ENCODE measurements at regions not wholly inside any gene's neighbourhood (a gene's known extent, or its start where the extent isn't known, plus 50 kb on each side); places are given as distances from the start of the nearest gene placed in this dataset.

DNA sequence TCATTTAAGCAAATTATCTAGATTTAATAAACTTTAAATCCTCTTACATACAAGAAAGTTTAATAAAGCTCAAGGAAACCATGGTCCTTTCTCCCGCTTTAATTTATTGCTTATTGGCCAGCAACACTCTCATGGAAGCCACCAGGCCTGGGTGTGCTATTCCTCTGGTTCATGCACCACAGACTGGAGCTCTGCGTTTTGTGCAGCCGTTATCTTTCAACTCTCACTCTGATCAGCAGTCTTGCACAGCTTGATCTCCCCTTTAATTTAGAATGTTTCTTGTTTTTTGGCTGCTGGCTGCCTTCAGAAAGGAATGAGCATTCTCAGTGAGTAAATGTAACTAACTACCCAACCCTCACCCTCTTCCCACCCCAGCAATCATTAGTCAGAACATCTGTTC is 318.7 kb downstream of the MEIS1 start:
- H3K27ac Mint-ChIP-seq, result no peak overlapping the region
- Histone ChIP-seq H3K9me3 (ENCODE audit: control insufficient read depth, insufficient read depth, low read length) (no peaks in the 10 kb centered on the region), H3K27me3 (ENCODE audit: control insufficient read depth, insufficient read depth, low read length) (no peaks in the 10 kb centered on the region), H3K4me3 (ENCODE audit: low read length) (no peak overlapping the region), H3K27ac (ENCODE audit: low read length) (no peak overlapping the region), H3K36me3 (ENCODE audit: control insufficient read depth, insufficient read depth, low read length) (no peaks in the 10 kb centered on the region), H3K4me1 (ENCODE audit: control insufficient read depth, insufficient read depth, low read length) (no peaks in the 10 kb centered on the region)
- no peak overlapping the region for H3K4me3 Mint-ChIP-seq
- WGBS (ENCODE audit: insufficient coverage), result 86% methylated on average over 3 of the region's 3 CpGs
- no peak for DNase-seq
- H3K36me3 Mint-ChIP-seq, result no peaks in the 10 kb centered on the region
- no peak for ATAC-seq
- TF ChIP-seq, protein P1, sequence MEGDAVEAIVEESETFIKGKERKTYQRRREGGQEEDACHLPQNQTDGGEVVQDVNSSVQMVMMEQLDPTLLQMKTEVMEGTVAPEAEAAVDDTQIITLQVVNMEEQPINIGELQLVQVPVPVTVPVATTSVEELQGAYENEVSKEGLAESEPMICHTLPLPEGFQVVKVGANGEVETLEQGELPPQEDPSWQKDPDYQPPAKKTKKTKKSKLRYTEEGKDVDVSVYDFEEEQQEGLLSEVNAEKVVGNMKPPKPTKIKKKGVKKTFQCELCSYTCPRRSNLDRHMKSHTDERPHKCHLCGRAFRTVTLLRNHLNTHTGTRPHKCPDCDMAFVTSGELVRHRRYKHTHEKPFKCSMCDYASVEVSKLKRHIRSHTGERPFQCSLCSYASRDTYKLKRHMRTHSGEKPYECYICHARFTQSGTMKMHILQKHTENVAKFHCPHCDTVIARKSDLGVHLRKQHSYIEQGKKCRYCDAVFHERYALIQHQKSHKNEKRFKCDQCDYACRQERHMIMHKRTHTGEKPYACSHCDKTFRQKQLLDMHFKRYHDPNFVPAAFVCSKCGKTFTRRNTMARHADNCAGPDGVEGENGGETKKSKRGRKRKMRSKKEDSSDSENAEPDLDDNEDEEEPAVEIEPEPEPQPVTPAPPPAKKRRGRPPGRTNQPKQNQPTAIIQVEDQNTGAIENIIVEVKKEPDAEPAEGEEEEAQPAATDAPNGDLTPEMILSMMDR (IDR thresholded peaks at IDR 0.05), result no peak
- H3K27me3 Mint-ChIP-seq (ENCODE audit: low read depth in 2 of 2), result no peaks in the 10 kb centered on the region
- intact Hi-C loops (cut with micrococcal nuclease), result no loop called here
- peaks cover 0 to 2% of the 10 kb centered on the region in 2 donors for H3K9me3 Mint-ChIP-seq
- H3K4me1 Mint-ChIP-seq, result peaks cover 10% of the 10 kb centered on the region in 2 donors

DNA sequence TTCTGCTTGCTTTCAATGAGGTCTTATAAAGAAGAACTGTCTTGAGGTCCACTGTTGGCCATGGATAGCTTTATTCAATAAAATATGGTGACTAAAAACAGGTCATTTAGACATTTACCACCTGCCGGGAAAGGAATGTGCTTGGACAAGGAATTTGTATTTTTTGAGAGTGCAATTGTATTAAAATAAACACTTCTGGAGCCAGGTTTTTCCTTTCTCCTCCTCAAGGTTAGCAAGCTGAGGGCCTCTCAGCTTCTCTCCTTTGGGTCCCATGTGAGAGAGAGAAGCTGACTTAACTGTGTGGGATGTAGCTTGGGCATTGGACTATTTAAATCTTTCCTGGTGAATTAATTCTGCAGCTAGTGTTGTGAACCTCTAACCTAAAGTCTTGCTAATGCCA is 321.0 kb downstream of the MEIS1 start:
- intact Hi-C loops (cut with micrococcal nuclease), result no loop called here
- Histone ChIP-seq H3K4me1 (ENCODE audit: control insufficient read depth, insufficient read depth, low read length) (no peaks in the 10 kb centered on the region), H3K27ac (ENCODE audit: low read length) (no peak overlapping the region), H3K27me3 (ENCODE audit: control insufficient read depth, insufficient read depth, low read length) (no peaks in the 10 kb centered on the region), H3K36me3 (ENCODE audit: control insufficient read depth, insufficient read depth, low read length) (no peaks in the 10 kb centered on the region), H3K4me3 (ENCODE audit: low read length) (no peak overlapping the region), H3K9me3 (ENCODE audit: control insufficient read depth, insufficient read depth, low read length) (no peaks in the 10 kb centered on the region)
- Mint-ChIP-seq H3K27ac (no peak overlapping the region), H3K4me1 (peaks cover 0 to 4% of the 10 kb centered on the region in 2 donors), H3K27me3 (ENCODE audit: low read depth in 2 of 2) (no peaks in the 10 kb centered on the region), H3K4me3 (no peak overlapping the region), H3K36me3 (no peaks in the 10 kb centered on the region), H3K9me3 (peaks cover 0 to 4% of the 10 kb centered on the region in 2 donors)
- ATAC-seq (no peak), DNase-seq (no peak)
- WGBS (ENCODE audit: insufficient coverage), result no CpG with 5 or more reads among the region's 1 CpG
- TF ChIP-seq, protein P1 (IDR thresholded peaks at IDR 0.05), result no peak

DNA sequence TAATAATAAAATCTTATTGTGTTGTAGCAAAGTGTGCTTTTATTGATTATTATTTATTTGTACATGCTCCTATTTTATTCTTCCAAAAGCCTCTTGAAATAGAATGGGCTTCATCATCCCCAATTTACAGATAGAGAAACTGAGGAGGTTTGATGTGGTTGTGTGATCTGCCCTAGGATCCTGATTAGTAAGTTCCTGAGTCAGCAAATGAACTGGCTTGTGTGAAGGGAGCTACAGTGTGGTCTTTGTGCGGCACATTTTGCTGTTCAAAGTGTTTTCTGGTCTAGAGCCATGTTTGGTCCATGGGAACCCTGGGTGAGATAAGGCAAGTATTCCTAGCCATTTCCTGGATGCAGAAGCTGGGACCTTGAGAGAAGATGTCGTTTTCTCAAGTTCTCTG is 326.9 kb downstream of the MEIS1 start:
- 81% methylated on average over 2 of the region's 2 CpGs for WGBS (ENCODE audit: insufficient coverage)
- Mint-ChIP-seq H3K9me3 (peaks cover 0 to 5% of the 10 kb centered on the region in 2 donors), H3K4me1 (peaks cover 0 to 8% of the 10 kb centered on the region in 2 donors), H3K4me3 (no peak overlapping the region), H3K36me3 (no peaks in the 10 kb centered on the region), H3K27me3 (ENCODE audit: low read depth in 2 of 2) (no peaks in the 10 kb centered on the region), H3K27ac (no peak overlapping the region)
- no peak for ATAC-seq
- H3K27me3 ChIP-seq (ENCODE audit: control insufficient read depth, insufficient read depth, low read length), result no peaks in the 10 kb centered on the region
- no peaks in the 10 kb centered on the region for H3K36me3 ChIP-seq (ENCODE audit: control insufficient read depth, insufficient read depth, low read length)
- TF ChIP-seq, protein P1 (IDR thresholded peaks at IDR 0.05), result no peak
- no peak for DNase-seq
- intact Hi-C loops (cut with micrococcal nuclease), result no loop called here
- H3K4me3 ChIP-seq (ENCODE audit: low read length), result no peak overlapping the region
- H3K4me1 ChIP-seq (ENCODE audit: control insufficient read depth, insufficient read depth, low read length), result no peaks in the 10 kb centered on the region
- no peaks in the 10 kb centered on the region for H3K9me3 ChIP-seq (ENCODE audit: control insufficient read depth, insufficient read depth, low read length)
- no peak overlapping the region for H3K27ac ChIP-seq (ENCODE audit: low read length)

- WGBS (ENCODE audit: insufficient coverage), result 88% methylated on average over 18 of the region's 25 CpGs
- H3K4me1 Mint-ChIP-seq, result peaks cover 0 to 8% of the 10 kb centered on the region in 2 donors
- Histone ChIP-seq H3K27ac (ENCODE audit: low read length) (no peak overlapping the region), H3K4me3 (ENCODE audit: low read length) (no peak overlapping the region), H3K36me3 (ENCODE audit: control insufficient read depth, insufficient read depth, low read length) (no peaks in the 10 kb centered on the region), H3K4me1 (ENCODE audit: control insufficient read depth, insufficient read depth, low read length) (no peaks in the 10 kb centered on the region), H3K9me3 (ENCODE audit: control insufficient read depth, insufficient read depth, low read length) (no peaks in the 10 kb centered on the region), H3K27me3 (ENCODE audit: control insufficient read depth, insufficient read depth, low read length) (no peaks in the 10 kb centered on the region)
- peaks cover 0 to 7% of the 10 kb centered on the region in 2 donors for H3K9me3 Mint-ChIP-seq
- no peaks in the 10 kb centered on the region for H3K36me3 Mint-ChIP-seq
- H3K27me3 Mint-ChIP-seq (ENCODE audit: low read depth in 2 of 2), result no peaks in the 10 kb centered on the region
- H3K4me3 Mint-ChIP-seq, result no peak overlapping the region
- ATAC-seq (no peak), DNase-seq (no peak)
- intact Hi-C loops (cut with micrococcal nuclease), result no loop called here
- TF ChIP-seq, protein P1 (IDR thresholded peaks at IDR 0.05), result no peak
- H3K27ac Mint-ChIP-seq, result no peak overlapping the region
Observed at GRCh38 chr2:66762761-66763160, 327.8 kb downstream of the MEIS1 start.

All from natural killer cell (primary cell).